HCT116 (cell line): ENCODE measurements at regions not wholly inside any gene's neighbourhood (a gene's known extent, or its start where the extent isn't known, plus 50 kb on each side); places are given as distances from the start of the nearest gene placed in this dataset.

Experiments used
- ATAC-seq: fragments of 200-7000 bp; cut with Tn5 transposase; 2 replicates; pipeline ENCODE4 v1.9.1; 2020; ENCODE audit warnings: mild to moderate bottlenecking, moderate library complexity
- BruUV-seq: library from RNA; stranded (reverse); fragments of 400-500 nt; replicated peaks from 2 replicates; lab custom pipeline; 2021; lab: Mats Ljungman, UMichigan
- CTCF ChIA-PET: fragments of 300-600 bp; sonication (Branson Sonifier 250); formaldehyde crosslinking; loops from one replicate; lab custom pipeline; 2021; ENCODE audit warnings: antibody characterized with exemption; lab: Charles Lee
- POLR2A ChIA-PET: fragments of 300-600, 350-600 bp; sonication (Branson Sonifier 250); formaldehyde crosslinking; loops from one replicate; lab custom pipeline; 2021; ENCODE audit warnings: antibody characterized with exemption; lab: Charles Lee
- RAD21 ChIA-PET, 2 experiments: fragments of 300-600 bp; sonication (Branson Sonifier 250); formaldehyde crosslinking; loops; one replicate each; lab custom pipeline; 2023; ENCODE audit warnings: low total read pairs in 2 of 2; ENCODE audit not compliant: uncharacterized antibody in 2 of 2, unreplicated experiment in 2 of 2, low non-redundant PET in 1 of 2; lab: Charles Lee
- DNase-seq: peaks from one replicate; pipeline ENCODE4 v3.0.0-alpha.2; 2010; ENCODE audit warnings: low read depth, low spot score
- H2AFZ ChIP-seq: fragments of 200-600 bp; shearing (Covaris generic), sonication (generic); 2 replicates; pipeline ENCODE4 v1.6.1; 2017; ENCODE audit warnings: low read depth, mixed run types, mixed read lengths, antibody characterized with exemption, low read length; ENCODE audit not compliant: poor library complexity, severe bottlenecking
- H3K27ac ChIP-seq: 2 replicates; pipeline ENCODE4 v1.5.1; 2012; ENCODE audit warnings: low read depth, low read length
- H3K27me3 ChIP-seq: fragments of 200-600 bp; sonication (generic); 2 replicates; pipeline ENCODE4 v1.6.1; 2016; ENCODE audit warnings: mixed run types, low read length, mixed read lengths; ENCODE audit not compliant: insufficient read depth
- H3K36me3 ChIP-seq, 2 experiments: fragments of 200-500 bp in 1 of 2; fragments of 200-600 bp in 1 of 2; sonication (Bioruptor generic) in 1 of 2; sonication (generic) in 1 of 2; 2 replicates each; pipeline versions ENCODE4 v1.5.1 to v1.6.1; 2014 to 2016; ENCODE audit warnings: low read length in 2 of 2, inconsistent platforms in 1 of 2, mixed read lengths in 1 of 2, mixed run types in 1 of 2; ENCODE audit not compliant: insufficient read depth in 2 of 2, control insufficient read depth in 1 of 2
- H3K4me1 ChIP-seq, 2 experiments: fragments of 200-600 bp in 1 of 2; sonication (generic) in 1 of 2; 2 replicates each; pipeline versions ENCODE4 v1.5.1 to v1.6.1; 2012 to 2017; ENCODE audit warnings: low read length in 2 of 2, inconsistent platforms in 1 of 2, mild to moderate bottlenecking in 1 of 2, mixed read lengths in 1 of 2, mixed run types in 1 of 2, moderate library complexity in 1 of 2; ENCODE audit not compliant: insufficient read depth in 2 of 2, control insufficient read depth in 1 of 2
- H3K4me2 ChIP-seq: fragments of 200-600 bp; sonication (generic); 2 replicates; pipeline ENCODE4 v1.6.1; 2017; ENCODE audit warnings: mixed run types, low read length, mixed read lengths
- H3K4me3 ChIP-seq, 2 experiments: fragments of 200-600 bp in 1 of 2; sonication (generic) in 1 of 2; replicated peaks in 1 of 2; 2 replicates each; pipeline ENCODE4 v1.5.1; 2011 to 2016; ENCODE audit warnings: low read length in 2 of 2, control low read depth in 1 of 2, low read depth in 1 of 2, mild to moderate bottlenecking in 1 of 2, mixed read lengths in 1 of 2, mixed run types in 1 of 2
- H3K79me2 ChIP-seq: fragments of 200-600 bp; sonication (generic); 2 replicates; pipeline ENCODE4 v1.6.1; 2017; ENCODE audit warnings: mild to moderate bottlenecking, mixed run types, low read length, moderate library complexity, mixed read lengths; ENCODE audit not compliant: insufficient read depth
- H3K9ac ChIP-seq: fragments of 200-600 bp; sonication (generic); 2 replicates; pipeline ENCODE4 v1.6.1; 2016; ENCODE audit warnings: low read length, mixed read lengths
- H3K9me2 ChIP-seq: fragments of 200-600 bp; sonication (generic), shearing (Covaris generic); 2 replicates; pipeline ENCODE4 v1.6.1; 2017; ENCODE audit warnings: mixed run types, mild to moderate bottlenecking, moderate library complexity; ENCODE audit not compliant: insufficient read depth
- H3K9me3 ChIP-seq, 2 experiments: fragments of 200-500 bp in 1 of 2; fragments of 200-600 bp in 1 of 2; sonication (Bioruptor generic) in 1 of 2; sonication (generic) in 1 of 2; 2 replicates each; pipeline ENCODE4 v1.6.1; 2014 to 2017; ENCODE audit warnings: low read length in 2 of 2, mixed read lengths in 2 of 2, inconsistent platforms in 1 of 2, low read depth in 1 of 2, mild to moderate bottlenecking in 1 of 2, mixed run types in 1 of 2, moderate library complexity in 1 of 2; ENCODE audit not compliant: control insufficient read depth in 1 of 2, insufficient read depth in 1 of 2
- H4K20me1 ChIP-seq: fragments of 200-600 bp; sonication (generic), shearing (Covaris generic); 2 replicates; pipeline ENCODE4 v1.6.1; 2017; ENCODE audit warnings: mixed run types, mild to moderate bottlenecking, moderate library complexity; ENCODE audit not compliant: insufficient read depth
- ATF3 ChIP-seq: IDR thresholded peaks from 2 replicates; pipeline ENCODE4 v1.6.1; 2012
- CBX3 ChIP-seq: IDR thresholded peaks from 2 replicates; pipeline ENCODE4 v1.6.1; 2012; ENCODE audit warnings: low read depth
- EGR1 ChIP-seq: IDR thresholded peaks from 2 replicates; pipeline ENCODE4 v1.6.1; 2012; ENCODE audit warnings: low read depth
- EZH2phosphoT487 ChIP-seq: fragments of 200-600 bp; IDR thresholded peaks from 2 replicates; pipeline ENCODE4 v1.6.1; 2018; ENCODE audit warnings: antibody characterized with exemption, borderline replicate concordance
- POLR2A ChIP-seq: IDR thresholded peaks from 2 replicates; pipeline ENCODE4 v1.7.0; 2011; ENCODE audit warnings: borderline replicate concordance; ENCODE audit not compliant: insufficient read depth, insufficient read length; ENCODE audit errors: extremely low read depth
- POLR2AphosphoS5 ChIP-seq: IDR thresholded peaks from 2 replicates; pipeline ENCODE4 v1.6.1; 2011; ENCODE audit warnings: mild to moderate bottlenecking, low read depth, low read length, moderate library complexity
- REST ChIP-seq: IDR thresholded peaks from 2 replicates; pipeline ENCODE4 v1.6.1; 2012; ENCODE audit warnings: low read depth
- SP1 ChIP-seq: IDR thresholded peaks from 2 replicates; pipeline ENCODE4 v1.6.1; 2012; ENCODE audit warnings: low read depth
- TCF7L2 ChIP-seq: IDR thresholded peaks from 2 replicates; pipeline ENCODE4 v1.7.0; 2011; ENCODE audit warnings: borderline replicate concordance, inconsistent platforms; ENCODE audit not compliant: insufficient read depth, insufficient read length; ENCODE audit errors: extremely low read depth
- YY1 ChIP-seq: IDR thresholded peaks from 2 replicates; pipeline ENCODE4 v1.6.1; 2011; ENCODE audit warnings: low read length, low read depth, moderate library complexity, mild to moderate bottlenecking; ENCODE audit not compliant: insufficient replicate concordance; ENCODE audit errors: extremely low read depth
- ZBTB33 ChIP-seq: IDR thresholded peaks from 2 replicates; pipeline ENCODE4 v1.6.1; 2011; ENCODE audit warnings: mild to moderate bottlenecking, low read length, moderate library complexity; ENCODE audit not compliant: insufficient replicate concordance; ENCODE audit errors: extremely low read depth
- ZFX ChIP-seq: fragments of 450-650 bp; IDR thresholded peaks from 2 replicates; pipeline ENCODE4 v1.6.1; 2017
- intact Hi-C: fragments of 100-400 bp; cut with micrococcal nuclease; formaldehyde crosslinking; loops from 2 replicates; pipeline ENCODE4 v1.10.0; 2022
- TF ChIP-seq, protein P1 (sequence below), 3 experiments: fragments of 200-600 bp in 1 of 3; sonication (generic) in 1 of 3; IDR thresholded peaks in 2 of 3; conservative IDR thresholded peaks in 1 of 3; 2 replicates each; pipeline ENCODE4 v1.5.1; 2012 to 2017; ENCODE audit warnings: low read depth in 2 of 3, low read length in 2 of 3, antibody characterized with exemption in 1 of 3, borderline replicate concordance in 1 of 3, control low read depth in 1 of 3, mild to moderate bottlenecking in 1 of 3, mixed read lengths in 1 of 3, mixed run types in 1 of 3, moderate library complexity in 1 of 3; ENCODE audit not compliant: insufficient read depth in 1 of 3

DNA sequence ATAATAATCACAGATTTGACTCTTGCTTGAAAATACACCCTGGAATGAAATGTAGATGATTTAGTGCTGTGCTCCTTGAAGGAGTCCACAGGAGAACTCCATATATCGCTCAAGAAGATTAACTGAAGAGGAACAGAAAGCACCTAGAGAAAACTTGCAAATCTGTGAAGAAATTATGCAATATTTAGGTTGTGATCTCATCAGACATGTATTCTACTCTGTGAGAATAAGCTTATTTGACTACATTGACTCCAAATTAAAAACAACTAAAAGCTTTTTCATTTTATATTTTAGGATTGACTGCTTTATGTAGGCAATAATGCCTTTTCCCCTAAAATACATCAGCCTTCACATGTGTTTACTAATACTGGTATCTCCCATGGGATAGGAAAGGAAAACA lies 906.6 kb upstream of the LRATD1 start:
- H3K36me3 ChIP-seq, result no peaks in the 10 kb centered on the region
- ChIA-PET RAD21 (no interaction called here), POLR2A (no interaction called here), CTCF (no interaction called here)
- H3K4me2 ChIP-seq, result no peak overlapping the region
- no peaks in the 10 kb centered on the region for H3K79me2 ChIP-seq
- ATAC-seq (no peak), DNase-seq (no peak)
- no peak overlapping the region for H3K27ac ChIP-seq
- BruUV-seq, result no TSS peak
- intact Hi-C loops, result no loop called here
- no peak overlapping the region for H3K4me3 ChIP-seq
- no peaks in the 10 kb centered on the region for H4K20me1 ChIP-seq
- H3K27me3 ChIP-seq, result no peaks in the 10 kb centered on the region
- H3K9me3 ChIP-seq, result peaks cover 0 to 23% of the 10 kb centered on the region in 2 experiments; a peak in 2 of 4 replicates
- H3K9me2 ChIP-seq, result no peaks in the 10 kb centered on the region
- no peak overlapping the region for H2AFZ ChIP-seq
- H3K4me1 ChIP-seq, result no peaks in the 10 kb centered on the region
- TF ChIP-seq, protein P1, sequence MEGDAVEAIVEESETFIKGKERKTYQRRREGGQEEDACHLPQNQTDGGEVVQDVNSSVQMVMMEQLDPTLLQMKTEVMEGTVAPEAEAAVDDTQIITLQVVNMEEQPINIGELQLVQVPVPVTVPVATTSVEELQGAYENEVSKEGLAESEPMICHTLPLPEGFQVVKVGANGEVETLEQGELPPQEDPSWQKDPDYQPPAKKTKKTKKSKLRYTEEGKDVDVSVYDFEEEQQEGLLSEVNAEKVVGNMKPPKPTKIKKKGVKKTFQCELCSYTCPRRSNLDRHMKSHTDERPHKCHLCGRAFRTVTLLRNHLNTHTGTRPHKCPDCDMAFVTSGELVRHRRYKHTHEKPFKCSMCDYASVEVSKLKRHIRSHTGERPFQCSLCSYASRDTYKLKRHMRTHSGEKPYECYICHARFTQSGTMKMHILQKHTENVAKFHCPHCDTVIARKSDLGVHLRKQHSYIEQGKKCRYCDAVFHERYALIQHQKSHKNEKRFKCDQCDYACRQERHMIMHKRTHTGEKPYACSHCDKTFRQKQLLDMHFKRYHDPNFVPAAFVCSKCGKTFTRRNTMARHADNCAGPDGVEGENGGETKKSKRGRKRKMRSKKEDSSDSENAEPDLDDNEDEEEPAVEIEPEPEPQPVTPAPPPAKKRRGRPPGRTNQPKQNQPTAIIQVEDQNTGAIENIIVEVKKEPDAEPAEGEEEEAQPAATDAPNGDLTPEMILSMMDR (IDR thresholded peaks at IDR 0.05 in 2 of 3, conservative IDR thresholded peaks at IDR 0.05 in 1 of 3; ENCODE audit: borderline replicate concordance in 1 of 3, insufficient read depth in 1 of 3, low read depth in 2 of 3, low read length in 2 of 3), result no peak
- TF ChIP-seq POLR2AphosphoS5 (no peak), EZH2phosphoT487 (no peak), SP1 (no peak), EGR1 (no peak), ZFX (no peak), CBX3 (no peak), ZBTB33 (no peak), YY1 (no peak), REST (no peak), TCF7L2 (no peak), POLR2A (no peak), ATF3 (no peak)
- H3K9ac ChIP-seq, result no peak overlapping the region
